Putamen (tissue), 1 donor: ENCODE measurements at regions not wholly inside any gene's neighbourhood (a gene's known extent, or its start where the extent isn't known, plus 50 kb on each side); places are given as distances from the start of the nearest gene placed in this dataset.

Experiments
- DNase-seq: peaks from one replicate; pipeline ENCODE4 v3.0.0-alpha.2; 2016; ENCODE audit warnings: low spot score

GRCh38 chr16:76182041-76182635, 95.1 kb upstream of the CNTNAP4 start:
- no peak for DNase-seq

GRCh38 chr16:76183647-76184046, 93.6 kb upstream of the CNTNAP4 start:
- DNase-seq = no peak

- no peak for DNase-seq
Observed at GRCh38 chr16:76190057-76190456, 87.1 kb upstream of the CNTNAP4 start.

- no peak for DNase-seq
Observed at GRCh38 chr16:76190480-76190879, 86.7 kb upstream of the CNTNAP4 start.

GRCh38 chr16:76193906-76194615, 83.1 kb upstream of the CNTNAP4 start:
- DNase-seq = no peak

GRCh38 chr16:76194616-76195015, 82.6 kb upstream of the CNTNAP4 start:
- DNase-seq = no peak

- DNase-seq = no peak
Observed at GRCh38 chr16:76195056-76195455, 82.1 kb upstream of the CNTNAP4 start.

GRCh38 chr16:76195648-76196047, 81.6 kb upstream of the CNTNAP4 start:
- DNase-seq = no peak

GRCh38 chr16:76197900-76198299, 79.3 kb upstream of the CNTNAP4 start:
- no peak for DNase-seq

GRCh38 chr16:76199681-76200220, 77.5 kb upstream of the CNTNAP4 start:
- no peak for DNase-seq

- no peak for DNase-seq
Observed at GRCh38 chr16:76201385-76201784, 75.8 kb upstream of the CNTNAP4 start.

- no peak for DNase-seq
Observed at GRCh38 chr16:76204249-76204648, 73.0 kb upstream of the CNTNAP4 start.

GRCh38 chr16:76207270-76207669, 69.9 kb upstream of the CNTNAP4 start:
- DNase-seq = no peak

- DNase-seq = no peak
Observed at GRCh38 chr16:76210157-76210556, 67.0 kb upstream of the CNTNAP4 start.

GRCh38 chr16:76213860-76214259, 63.3 kb upstream of the CNTNAP4 start:
- DNase-seq = no peak

- DNase-seq = no peak
Observed at GRCh38 chr16:76214856-76215255, 62.3 kb upstream of the CNTNAP4 start.

- no peak for DNase-seq
Observed at GRCh38 chr16:76222087-76222486, 55.1 kb upstream of the CNTNAP4 start.

- DNase-seq = no peak
Observed at GRCh38 chr16:76222853-76223252, 54.3 kb upstream of the CNTNAP4 start.

GRCh38 chr16:76226011-76226410, 51.2 kb upstream of the CNTNAP4 start:
- DNase-seq = no peak

GRCh38 chr16:76226481-76226880, 50.7 kb upstream of the CNTNAP4 start:
- no peak for DNase-seq
